Activated CD4-positive, alpha-beta T cell treated with anti-CD3 and anti-CD28 coated beads, Interleukin-10, Interleukin-2, amounts not matched to agents 100 ng/mL and 50 ng/mL, durations not matched to agents 16 hours and 8 hours (primary cell): ENCODE measurements at regions not wholly inside any gene's neighbourhood (a gene's known extent, or its start where the extent isn't known, plus 50 kb on each side); places are given as distances from the start of the nearest gene placed in this dataset.
"Not testable (repeated sequence)": the region's sequence is repeated elsewhere in the genome, so short reads cannot be mapped to it uniquely, and the experiment has no call there.

Source experiments
- DNase-seq: peaks from one replicate; pipeline ENCODE4 v3.0.0-alpha.2; 2020

GRCh38 chr6:114879693-114880092 lies 536.9 kb upstream of the HS3ST5 start:
- no peak for DNase-seq

GRCh38 chr6:114878091-114878490 lies 535.3 kb upstream of the HS3ST5 start:
- no peak for DNase-seq

- DNase-seq, result no peak
Measured at GRCh38 chr6:114874410-114874809, 531.6 kb upstream of the HS3ST5 start.

- DNase-seq, result not testable (repeated sequence)
Measured at GRCh38 chr6:114865506-114865905, 522.7 kb upstream of the HS3ST5 start.

GRCh38 chr6:114863610-114864009 lies 520.8 kb upstream of the HS3ST5 start:
- no peak for DNase-seq

- DNase-seq, result no peak
Measured at GRCh38 chr6:114862819-114863218, 520.0 kb upstream of the HS3ST5 start.

GRCh38 chr6:114862064-114862463 lies 519.2 kb upstream of the HS3ST5 start:
- no peak for DNase-seq

GRCh38 chr6:114844359-114844758 lies 501.5 kb upstream of the HS3ST5 start:
- DNase-seq, result no peak

GRCh38 chr6:114839019-114839418 lies 496.2 kb upstream of the HS3ST5 start:
- no peak for DNase-seq

GRCh38 chr6:114833211-114833610 lies 490.4 kb upstream of the HS3ST5 start:
- DNase-seq, result no peak

- no peak for DNase-seq
Measured at GRCh38 chr6:114830515-114830914, 487.7 kb upstream of the HS3ST5 start.

- no peak for DNase-seq
Measured at GRCh38 chr6:114827135-114827534, 484.3 kb upstream of the HS3ST5 start.

- DNase-seq, result no peak
Measured at GRCh38 chr6:114824409-114824808, 481.6 kb upstream of the HS3ST5 start.

GRCh38 chr6:114816678-114817077 lies 473.9 kb upstream of the HS3ST5 start:
- DNase-seq, result no peak

- DNase-seq, result no peak
Measured at GRCh38 chr6:114810468-114810867, 467.6 kb upstream of the HS3ST5 start.

- not testable (repeated sequence) for DNase-seq
Measured at GRCh38 chr6:114805426-114805825, 462.6 kb upstream of the HS3ST5 start.

GRCh38 chr6:114796576-114796975 lies 453.8 kb upstream of the HS3ST5 start:
- no peak for DNase-seq

GRCh38 chr6:114793428-114793827 lies 450.6 kb upstream of the HS3ST5 start:
- no peak for DNase-seq

- DNase-seq, result no peak
Measured at GRCh38 chr6:114785235-114786127, 442.7 kb upstream of the HS3ST5 start.

- DNase-seq, result no peak
Measured at GRCh38 chr6:114783783-114784182, 441.0 kb upstream of the HS3ST5 start.

- DNase-seq, result no peak
Measured at GRCh38 chr6:114783083-114783482, 440.3 kb upstream of the HS3ST5 start.

- no peak for DNase-seq
Measured at GRCh38 chr6:114764866-114765265, 422.0 kb upstream of the HS3ST5 start.

- no peak for DNase-seq
Measured at GRCh38 chr6:114762145-114762544, 419.3 kb upstream of the HS3ST5 start.

- peak; percentile 21 for DNase-seq
Measured at GRCh38 chr6:114747995-114748625, 405.3 kb upstream of the HS3ST5 start.
